ENCODE measurements at regions not wholly inside any gene's neighbourhood (a gene's known extent, or its start where the extent isn't known, plus 50 kb on each side); places are given as distances from the start of the nearest gene placed in this dataset.

DNA sequence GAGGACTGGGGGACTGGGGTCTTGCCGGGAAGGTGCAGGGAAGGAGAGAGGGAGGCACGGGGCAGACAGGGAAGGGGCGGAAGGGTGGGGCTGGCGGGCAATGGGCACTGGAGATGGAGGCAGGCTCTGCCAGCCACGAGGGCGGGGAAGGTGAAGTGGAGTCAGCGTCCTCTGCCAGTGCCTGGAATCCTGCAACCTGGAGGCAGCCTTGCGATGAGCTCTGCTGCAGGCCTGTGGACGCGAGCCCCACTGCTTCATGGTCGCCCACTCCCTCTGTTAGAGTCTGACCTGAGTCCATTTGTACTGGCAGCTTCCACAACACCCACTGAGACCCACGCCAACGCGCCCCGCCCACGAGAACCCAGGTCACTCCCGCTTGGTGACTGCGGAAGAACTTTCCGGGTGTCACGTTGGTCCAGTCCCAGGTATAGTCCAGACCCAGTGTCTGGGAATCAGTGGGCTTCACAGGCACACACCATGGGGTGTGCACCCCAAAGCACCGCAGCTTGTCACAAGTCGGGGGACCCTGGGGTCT, 106.4 kb upstream of the PPP1R26 start:
- TF ChIP-seq POLR2AphosphoS5 (IDR thresholded peaks at IDR 0.05) (no peak), POLR2A (IDR thresholded peaks at IDR 0.05) (no peak), EP300 (IDR thresholded peaks at IDR 0.05) (no peak)
- TF ChIP-seq, protein P1, sequence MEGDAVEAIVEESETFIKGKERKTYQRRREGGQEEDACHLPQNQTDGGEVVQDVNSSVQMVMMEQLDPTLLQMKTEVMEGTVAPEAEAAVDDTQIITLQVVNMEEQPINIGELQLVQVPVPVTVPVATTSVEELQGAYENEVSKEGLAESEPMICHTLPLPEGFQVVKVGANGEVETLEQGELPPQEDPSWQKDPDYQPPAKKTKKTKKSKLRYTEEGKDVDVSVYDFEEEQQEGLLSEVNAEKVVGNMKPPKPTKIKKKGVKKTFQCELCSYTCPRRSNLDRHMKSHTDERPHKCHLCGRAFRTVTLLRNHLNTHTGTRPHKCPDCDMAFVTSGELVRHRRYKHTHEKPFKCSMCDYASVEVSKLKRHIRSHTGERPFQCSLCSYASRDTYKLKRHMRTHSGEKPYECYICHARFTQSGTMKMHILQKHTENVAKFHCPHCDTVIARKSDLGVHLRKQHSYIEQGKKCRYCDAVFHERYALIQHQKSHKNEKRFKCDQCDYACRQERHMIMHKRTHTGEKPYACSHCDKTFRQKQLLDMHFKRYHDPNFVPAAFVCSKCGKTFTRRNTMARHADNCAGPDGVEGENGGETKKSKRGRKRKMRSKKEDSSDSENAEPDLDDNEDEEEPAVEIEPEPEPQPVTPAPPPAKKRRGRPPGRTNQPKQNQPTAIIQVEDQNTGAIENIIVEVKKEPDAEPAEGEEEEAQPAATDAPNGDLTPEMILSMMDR (IDR thresholded peaks at IDR 0.05): no peak
- Histone ChIP-seq H3K27me3 (peaks cover 0 to 81% (median 13%) of the 10 kb centered on the region in 3 donors), H3K4me1 (no peaks in the 10 kb centered on the region), H3K4me3 (no peak overlapping the region), H3K9me3 (no peaks in the 10 kb centered on the region), H3K27ac (no peak overlapping the region), H3K36me3 (no peaks in the 10 kb centered on the region)
- DNase-seq: no peak
- WGBS, 5 donors: 76 to 88% (median 86%) methylated on average over 20 to 22 of the region's 22 CpGs
- intact Hi-C loops (cut with DNase I; ENCODE audit: low total_unique reads): no loop called here

DNA sequence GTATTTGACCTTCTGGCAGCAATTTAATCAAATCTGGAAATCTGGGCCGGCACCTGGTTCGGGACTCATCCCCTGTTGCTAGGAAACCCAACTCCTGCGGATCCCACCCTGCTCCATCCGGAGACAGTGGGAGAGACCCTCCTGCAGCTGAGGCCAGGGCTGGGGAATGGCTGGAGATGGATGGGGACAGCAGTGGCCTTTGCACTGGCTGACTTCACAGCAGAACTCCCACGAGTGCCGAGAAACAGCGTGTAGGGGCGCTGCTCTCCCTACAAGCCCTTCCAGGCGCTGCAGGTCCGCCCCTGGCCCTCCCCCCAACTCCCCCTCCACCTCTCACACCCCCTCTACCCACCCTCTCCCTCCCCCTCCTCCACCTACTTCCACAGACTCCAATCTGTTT, 105.8 kb upstream of the PPP1R26 start:
- intact Hi-C loops (cut with DNase I; ENCODE audit: low total_unique reads): no loop called here
- Histone ChIP-seq H3K27me3 (peaks cover 0 to 87% (median 13%) of the 10 kb centered on the region in 3 donors), H3K27ac (no peak overlapping the region), H3K4me3 (no peak overlapping the region), H3K36me3 (no peaks in the 10 kb centered on the region), H3K9me3 (no peaks in the 10 kb centered on the region), H3K4me1 (no peaks in the 10 kb centered on the region)
- no peak for DNase-seq
- TF ChIP-seq EP300 (IDR thresholded peaks at IDR 0.05) (no peak), POLR2AphosphoS5 (IDR thresholded peaks at IDR 0.05) (no peak), POLR2A (IDR thresholded peaks at IDR 0.05) (no peak)
- TF ChIP-seq, protein P1 (IDR thresholded peaks at IDR 0.05): no peak
- 19 to 28% (median 22%) methylated on average over 10 of the region's 10 CpGs for WGBS, 5 donors

DNA sequence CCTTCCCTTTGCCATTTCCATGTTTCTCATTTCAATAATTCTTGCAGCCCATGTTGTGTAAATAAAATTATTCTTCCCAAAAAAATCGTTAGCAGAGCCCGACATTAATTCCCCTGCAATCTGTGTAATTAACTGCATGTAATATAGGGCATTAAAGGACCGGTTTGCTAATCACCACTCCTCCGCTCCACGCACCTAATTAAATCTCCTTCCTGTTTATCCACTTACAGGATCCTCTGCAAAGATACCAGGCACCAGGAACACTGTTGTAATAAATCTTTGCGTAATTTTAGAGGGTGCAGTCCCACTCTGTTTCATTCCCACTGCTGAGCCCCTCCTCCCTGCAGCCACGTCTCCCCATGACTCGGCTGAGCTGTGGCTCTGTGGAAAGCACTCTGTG, 105.0 kb upstream of the PPP1R26 start:
- Histone ChIP-seq H3K4me3 (no peak overlapping the region), H3K27ac (no peak overlapping the region), H3K27me3 (peaks cover 0 to 88% (median 13%) of the 10 kb centered on the region in 3 donors), H3K9me3 (peaks cover 0 to 6% (median 0%) of the 10 kb centered on the region in 4 donors), H3K36me3 (no peaks in the 10 kb centered on the region), H3K4me1 (no peaks in the 10 kb centered on the region)
- TF ChIP-seq, protein P1 (IDR thresholded peaks at IDR 0.05): no peak
- TF ChIP-seq POLR2AphosphoS5 (IDR thresholded peaks at IDR 0.05) (no peak), EP300 (IDR thresholded peaks at IDR 0.05) (no peak), POLR2A (IDR thresholded peaks at IDR 0.05) (no peak)
- DNase-seq: no peak
- 55 to 61% (median 57%) methylated on average over 8 of the region's 8 CpGs for WGBS, 5 donors
- intact Hi-C loops (cut with DNase I; ENCODE audit: low total_unique reads): no loop called here

DNA sequence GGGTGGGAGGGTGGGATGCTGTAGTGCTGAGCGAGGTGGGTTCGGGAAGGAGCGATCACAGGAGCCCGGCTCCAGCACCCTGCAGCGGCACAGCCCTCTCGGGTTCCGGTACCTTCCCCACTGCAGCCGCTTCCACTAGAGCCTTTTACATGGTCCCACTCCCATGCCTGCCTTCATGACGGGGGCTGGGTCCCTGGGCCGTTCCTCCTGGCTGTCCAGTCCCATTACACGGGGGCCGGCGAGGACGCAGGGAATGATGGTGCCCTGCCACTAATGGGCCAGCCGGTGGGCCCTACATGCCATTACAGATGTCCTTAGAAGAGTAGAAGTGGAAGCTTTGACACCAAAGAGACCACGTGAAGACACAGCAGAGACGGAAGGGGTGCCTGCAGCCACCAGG, 104.6 kb upstream of the PPP1R26 start:
- H3K27me3 ChIP-seq: peaks cover 0 to 87% (median 13%) of the 10 kb centered on the region in 3 donors
- intact Hi-C loops (cut with DNase I; ENCODE audit: low total_unique reads): no loop called here
- no peak overlapping the region for H3K4me3 ChIP-seq
- H3K27ac ChIP-seq: no peak overlapping the region
- H3K9me3 ChIP-seq: peaks cover 0 to 10% (median 0%) of the 10 kb centered on the region in 4 donors
- WGBS, 5 donors: 81 to 90% (median 86%) methylated on average over 16 to 17 of the region's 17 CpGs
- TF ChIP-seq POLR2AphosphoS5 (IDR thresholded peaks at IDR 0.05) (no peak), EP300 (IDR thresholded peaks at IDR 0.05) (no peak), POLR2A (IDR thresholded peaks at IDR 0.05) (no peak)
- TF ChIP-seq, protein P1 (IDR thresholded peaks at IDR 0.05): no peak
- no peak for DNase-seq
- H3K36me3 ChIP-seq: no peaks in the 10 kb centered on the region
- H3K4me1 ChIP-seq: no peaks in the 10 kb centered on the region

Measured in stomach (tissue), 8 donors.